GM19438 (cell line): ENCODE measurements at regions not wholly inside any gene's neighbourhood (a gene's known extent, or its start where the extent isn't known, plus 50 kb on each side); places are given as distances from the start of the nearest gene placed in this dataset.
"Not testable (repeated sequence)": the region's sequence is repeated elsewhere in the genome, so short reads cannot be mapped to it uniquely, and the experiment has no call there.

Experiments used
- ATAC-seq: cut with Tn5 transposase; IDR thresholded peaks from one replicate; pipeline ENCODE4 v1.9.1; 2021; ENCODE audit warnings: low read depth; ENCODE audit not compliant: unreplicated experiment

DNA sequence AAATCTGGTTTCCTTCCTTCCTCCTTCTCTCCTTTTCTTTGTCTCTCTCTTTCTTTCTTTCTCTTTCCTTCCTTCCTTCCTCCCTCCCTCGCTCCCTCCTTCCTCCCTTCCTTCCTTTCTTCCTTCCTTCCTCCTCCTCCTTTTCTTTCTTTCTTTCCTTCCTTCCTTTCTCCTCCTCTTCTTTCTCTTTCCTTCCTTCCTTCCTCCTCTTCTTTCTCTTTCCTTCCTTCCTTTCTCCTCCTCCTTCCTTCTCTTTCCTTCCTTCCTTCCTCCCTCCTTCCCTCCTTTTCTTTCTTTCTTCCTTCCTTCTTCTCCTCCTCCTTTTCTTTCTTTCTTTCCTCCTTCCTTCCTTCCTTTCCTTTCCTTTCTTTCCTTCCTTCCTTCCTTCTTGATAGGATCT, 61.2 kb downstream of the VIP start:
- no peak for ATAC-seq

DNA sequence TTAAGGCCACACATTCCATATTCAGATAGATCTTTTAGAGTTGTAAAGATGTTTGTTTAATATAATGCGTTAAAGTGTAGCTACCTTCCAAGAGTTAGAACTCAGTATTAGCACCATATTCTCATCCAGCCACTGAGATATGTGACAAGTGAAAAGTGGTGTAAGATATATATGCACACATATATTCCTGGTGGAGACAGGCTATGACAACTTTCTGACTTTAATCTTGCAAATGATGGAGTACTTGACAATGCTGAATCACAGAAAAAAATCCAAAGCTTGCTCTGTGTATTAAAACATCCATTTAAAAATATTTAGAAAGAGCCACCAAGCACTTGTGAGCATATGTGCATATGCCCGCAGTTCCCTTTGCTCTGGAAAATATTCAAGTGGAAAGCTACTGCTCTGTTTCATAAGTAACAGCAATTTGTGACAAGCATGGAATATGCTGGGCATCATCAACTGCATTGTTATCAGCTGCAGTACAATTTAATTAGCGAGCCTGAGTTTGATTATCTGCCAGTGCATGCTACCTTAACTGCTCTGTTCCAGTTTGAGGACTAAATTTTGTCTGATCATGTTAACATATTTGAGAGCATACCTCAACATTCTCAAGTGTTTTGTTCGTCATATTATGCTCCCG, 64.8 kb downstream of the VIP start:
- no peak for ATAC-seq

DNA sequence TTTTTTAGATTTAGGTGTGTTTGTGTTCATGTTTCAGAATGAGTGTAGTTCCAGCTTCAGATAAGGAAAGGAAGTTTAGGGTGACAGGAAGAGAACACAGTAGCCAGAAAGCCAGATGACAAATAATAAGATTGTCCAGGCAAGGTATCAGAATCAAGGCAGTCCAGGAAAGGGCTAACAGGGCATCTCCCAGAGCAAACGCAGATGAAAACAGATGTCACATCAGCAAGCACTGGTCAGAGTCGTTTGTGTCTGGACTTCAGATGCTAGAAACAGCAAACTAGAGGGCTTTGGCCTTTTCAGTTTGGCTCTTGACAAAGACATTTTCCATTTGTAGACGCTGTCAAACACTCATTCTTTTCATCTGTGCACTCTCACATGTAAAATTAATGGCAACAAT, 65.5 kb downstream of the VIP start:
- no peak for ATAC-seq

DNA sequence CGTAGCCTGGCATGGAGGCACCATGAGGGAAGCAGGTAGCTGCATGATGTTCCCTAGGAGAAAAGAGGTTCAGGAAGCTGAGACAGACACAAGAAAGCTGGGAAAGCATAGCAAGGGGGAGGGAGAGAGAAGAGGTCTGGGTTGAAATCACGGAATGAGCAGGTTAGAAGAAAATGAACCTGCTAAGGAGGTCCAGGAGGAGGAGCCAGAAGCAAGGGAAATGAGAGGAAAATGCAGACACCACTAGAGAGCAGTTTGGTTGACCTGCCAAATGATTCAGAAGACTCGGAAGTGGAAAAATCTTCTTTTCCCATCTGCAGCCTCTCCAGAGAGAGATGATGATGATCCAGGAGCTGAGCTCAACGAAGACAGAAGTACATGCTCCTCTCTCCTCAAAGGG, 70.9 kb downstream of the VIP start:
- ATAC-seq: no peak

DNA sequence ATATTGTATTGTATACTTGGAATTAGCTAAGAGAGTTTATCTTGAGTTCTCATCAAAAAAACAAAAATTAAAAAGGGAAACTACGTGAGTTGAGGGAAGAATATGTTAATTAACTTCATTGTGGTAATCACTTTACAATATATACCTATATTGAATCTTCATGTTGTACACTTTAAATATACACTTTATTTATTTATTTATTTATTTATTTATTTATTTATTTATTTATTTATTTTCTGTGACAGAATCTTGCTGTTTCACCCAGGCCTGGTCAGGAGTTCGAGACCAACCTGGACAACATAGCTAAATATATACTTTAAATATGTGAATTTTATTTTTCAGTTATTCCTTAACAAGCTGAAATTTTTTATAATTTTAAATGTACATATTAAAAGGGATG, 74.1 kb downstream of the VIP start:
- ATAC-seq: no peak

DNA sequence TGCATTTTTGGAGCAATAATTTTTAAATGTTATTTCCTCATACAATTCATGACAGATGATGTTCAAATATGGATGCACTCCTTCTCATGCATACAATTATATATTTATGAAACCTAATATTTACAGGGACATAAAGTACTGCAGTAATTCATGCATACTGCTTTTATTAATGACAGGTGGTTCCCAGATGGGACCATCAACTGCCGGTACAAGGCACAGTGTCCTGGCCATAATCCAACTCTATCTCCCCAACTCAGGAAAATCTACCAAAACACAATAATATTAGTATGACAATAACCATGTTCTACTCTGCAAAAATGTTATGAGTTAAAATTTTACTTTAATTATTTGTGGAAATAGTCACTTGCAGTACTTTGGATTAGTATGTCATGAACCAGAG, 77.8 kb downstream of the VIP start:
- ATAC-seq: no peak

DNA sequence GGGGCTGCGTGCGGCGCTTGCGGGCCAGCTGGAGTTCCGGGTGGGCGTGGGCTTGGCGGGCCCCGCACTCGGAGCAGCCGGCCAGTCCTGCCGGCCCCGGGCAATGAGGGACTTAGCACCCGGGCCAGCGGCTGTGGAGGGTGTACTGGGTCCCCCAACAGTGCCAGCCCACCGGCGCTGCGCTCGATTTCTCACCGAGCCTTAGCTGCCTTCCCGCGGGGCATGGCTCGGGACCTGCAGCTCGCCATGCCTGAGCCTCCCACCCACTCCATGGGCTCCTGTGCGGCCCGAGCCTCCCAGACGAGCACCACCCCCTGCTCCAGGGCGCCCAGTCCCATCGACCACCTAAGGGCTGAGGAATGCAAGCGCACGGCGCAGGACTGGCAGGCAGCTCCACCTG, 83.8 kb downstream of the VIP start:
- not testable (repeated sequence) for ATAC-seq

DNA sequence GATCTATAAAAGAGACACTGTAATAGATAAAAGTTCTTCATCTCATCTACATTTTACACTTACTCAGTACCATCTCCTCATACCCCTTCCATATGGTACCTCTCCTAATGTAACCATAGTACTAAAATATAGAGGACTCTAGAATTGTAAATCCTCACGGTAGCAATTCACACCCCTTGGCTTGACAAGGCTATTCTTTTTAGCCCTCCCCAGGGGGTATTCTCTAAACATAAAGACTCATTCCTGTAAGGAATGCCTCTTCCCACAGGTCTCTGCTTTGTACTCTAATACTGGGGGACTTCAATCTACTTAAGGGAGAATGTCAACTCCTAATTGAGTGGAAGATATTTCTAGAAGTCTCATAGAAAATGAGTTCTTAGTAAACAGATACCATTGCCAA, 85.9 kb downstream of the VIP start:
- no peak for ATAC-seq

DNA sequence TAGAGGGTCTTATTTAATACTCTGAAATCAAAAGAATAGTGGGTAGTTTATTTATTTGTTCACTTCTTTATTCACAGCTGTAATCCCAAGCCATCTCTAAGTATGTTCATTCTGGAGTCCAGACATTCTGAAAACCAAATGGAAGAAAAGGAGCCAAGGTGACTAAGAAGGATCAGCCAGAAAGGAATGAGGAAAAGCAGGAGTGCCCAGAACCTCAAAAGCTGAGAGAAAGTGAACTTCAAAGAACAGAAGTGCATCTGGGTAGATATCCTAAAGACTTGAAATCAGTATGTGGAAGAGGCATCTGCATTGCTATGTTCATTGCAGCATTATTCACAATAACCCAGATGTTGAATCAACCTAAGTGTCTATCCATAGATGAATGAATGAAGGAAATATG, 94.8 kb downstream of the VIP start:
- ATAC-seq: no peak

DNA sequence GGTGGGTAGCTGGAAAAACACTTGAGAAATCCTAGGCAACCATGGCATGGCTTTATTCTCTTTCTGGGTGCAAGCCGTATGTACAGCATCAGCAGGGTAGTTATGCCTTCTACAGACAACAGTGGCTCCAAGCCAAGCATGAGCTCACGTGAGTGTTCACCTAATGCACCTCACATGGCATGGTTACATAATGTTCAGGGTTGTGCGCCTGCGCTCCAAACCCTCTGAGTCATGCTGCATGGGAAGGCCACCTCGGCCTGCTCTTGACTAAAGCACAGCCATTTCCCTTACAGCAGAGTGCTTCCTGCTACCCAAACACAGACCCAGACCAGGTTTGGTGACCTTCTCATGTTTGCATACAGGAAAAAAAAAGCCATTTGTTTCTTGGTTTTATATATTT, 96.2 kb downstream of the VIP start:
- no peak for ATAC-seq

DNA sequence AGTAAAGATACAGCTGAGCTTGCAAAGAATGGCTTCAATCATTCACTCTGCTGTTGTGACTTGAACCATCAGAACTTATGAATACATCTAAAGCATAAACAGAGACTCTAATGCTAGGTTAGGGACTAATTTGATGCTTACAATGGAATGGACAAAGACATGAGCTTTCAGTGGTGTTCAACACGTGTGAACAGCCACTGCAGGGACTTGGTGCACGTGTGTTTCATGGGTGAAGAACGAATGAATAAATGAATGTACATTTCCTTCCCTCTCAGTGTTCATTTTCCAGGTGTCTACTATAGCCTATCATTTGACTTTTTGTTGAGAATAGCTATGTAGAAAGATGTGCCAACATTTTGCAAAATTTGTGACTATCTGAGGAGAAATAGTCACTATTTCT, 98.3 kb downstream of the VIP start:
- no peak for ATAC-seq

DNA sequence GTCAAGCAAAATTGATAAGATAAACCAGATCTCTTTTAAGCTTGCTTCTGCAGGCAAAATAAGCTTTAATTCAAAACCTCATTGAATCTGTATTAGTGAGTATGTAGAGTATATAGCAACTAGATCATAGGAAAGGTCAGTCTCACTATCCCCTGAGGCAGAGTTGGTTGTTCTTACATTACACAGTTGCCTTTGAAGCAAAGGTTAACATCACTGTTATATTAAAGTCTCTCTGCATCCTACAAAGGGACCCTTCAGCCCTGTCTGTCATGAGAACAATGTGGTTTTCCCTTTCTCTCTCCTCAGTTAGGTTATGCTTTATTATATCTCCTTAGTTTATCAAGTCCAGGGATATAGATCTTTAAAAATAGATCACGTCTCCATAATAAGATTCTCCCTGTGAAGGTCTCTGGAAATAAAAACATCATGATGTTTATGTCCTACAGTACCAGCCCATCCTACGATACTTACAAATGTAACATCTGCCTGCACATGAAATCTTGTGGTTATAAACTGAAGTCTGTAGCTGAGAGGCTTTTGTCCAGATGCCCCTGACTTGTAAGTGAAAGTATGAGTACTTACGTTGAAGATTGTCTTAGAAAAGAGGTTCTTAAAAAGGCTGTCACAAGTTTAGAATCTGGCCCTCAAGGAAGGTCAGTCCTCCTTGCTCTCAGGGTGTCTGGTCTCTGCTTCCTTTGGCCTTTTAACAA, 103.6 kb downstream of the VIP start:
- no peak for ATAC-seq

DNA sequence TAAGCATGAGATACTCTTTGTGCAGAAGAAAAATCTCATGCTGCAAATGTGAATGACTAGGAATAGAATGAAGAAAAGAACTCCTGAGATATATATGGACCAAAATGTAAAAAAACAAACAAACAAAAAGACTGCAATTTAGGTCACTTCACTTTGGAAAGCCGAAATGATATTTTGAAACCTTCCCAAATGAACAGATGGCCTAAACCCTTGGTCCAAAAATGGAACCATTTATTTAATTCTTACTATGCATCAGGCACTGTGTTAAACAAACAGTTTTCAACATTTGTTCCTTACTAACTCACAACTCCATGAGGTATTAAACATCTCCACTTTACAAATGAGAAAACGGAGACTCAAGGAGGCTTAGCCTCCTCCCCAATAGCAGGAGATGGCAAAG, 107.5 kb downstream of the VIP start:
- no peak for ATAC-seq

DNA sequence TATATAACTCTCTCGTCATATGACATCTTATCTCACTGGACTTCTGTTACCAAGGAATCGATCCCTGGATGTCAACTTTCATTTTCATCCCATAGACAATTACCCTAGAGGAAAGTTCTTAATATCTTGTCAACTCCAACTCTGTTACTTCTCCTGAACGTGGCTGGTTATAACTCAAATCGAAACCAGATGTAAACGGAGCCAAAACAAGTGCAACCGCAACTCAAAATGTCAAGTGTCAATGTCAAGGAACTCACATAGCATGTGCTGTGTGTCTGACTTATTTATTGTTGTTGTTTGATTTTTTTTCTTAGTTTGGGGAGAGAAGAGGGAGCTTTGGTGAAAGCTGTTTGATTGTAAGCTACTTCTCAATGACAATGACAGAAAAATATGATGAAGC, 108.6 kb downstream of the VIP start:
- ATAC-seq: no peak

DNA sequence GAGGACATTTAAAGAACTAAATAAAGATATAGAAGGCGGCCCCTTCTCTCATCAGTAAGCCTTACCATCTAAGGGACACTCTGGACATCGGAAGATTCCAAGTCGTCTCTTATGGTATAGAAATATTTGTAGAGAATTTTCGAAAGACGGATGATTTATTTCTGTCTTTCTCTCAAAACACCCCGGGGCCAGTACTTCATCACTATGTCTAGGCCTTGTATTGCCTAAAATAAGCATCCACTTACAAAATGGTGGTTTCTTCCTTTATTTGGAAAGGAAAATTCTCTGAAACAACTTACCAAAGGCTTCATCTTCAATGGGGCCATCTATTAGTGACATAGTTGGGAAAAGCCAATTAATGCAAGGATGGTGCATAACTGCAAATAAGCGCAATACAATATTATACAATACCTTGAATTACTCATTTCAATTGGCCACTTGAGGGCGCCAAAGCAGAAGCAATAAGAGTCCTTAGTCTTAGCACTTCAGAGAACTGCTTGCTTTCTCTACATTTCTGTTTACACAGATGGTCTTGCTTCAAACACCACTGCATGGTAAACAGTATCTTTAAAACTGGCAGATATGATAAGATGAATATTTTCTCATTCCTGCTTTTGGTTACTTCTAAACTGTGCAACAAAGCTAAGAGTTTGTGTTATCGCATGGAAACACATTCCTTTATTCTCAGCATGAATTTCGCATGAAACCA, 113.2 kb downstream of the VIP start:
- peak; percentile 85 for ATAC-seq

DNA sequence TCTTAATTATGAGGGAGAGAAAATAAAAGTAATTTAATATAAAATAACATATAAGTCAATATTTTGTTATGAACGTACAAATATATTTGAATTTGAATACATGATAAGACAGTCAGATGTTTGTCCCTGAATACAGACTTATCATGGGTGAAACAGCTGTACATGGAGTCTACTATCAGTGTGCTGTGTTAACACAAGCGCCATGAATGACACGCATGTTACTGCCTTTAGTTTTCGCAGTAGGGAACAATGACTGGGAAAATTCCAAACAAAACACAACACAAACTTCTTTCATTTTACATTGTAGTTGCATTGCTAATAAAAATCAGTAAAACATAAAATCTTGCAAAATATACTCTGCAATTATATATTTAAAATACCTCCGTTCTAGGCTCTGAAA, 108.6 kb downstream of the FBXO5 start:
- ATAC-seq: no peak

DNA sequence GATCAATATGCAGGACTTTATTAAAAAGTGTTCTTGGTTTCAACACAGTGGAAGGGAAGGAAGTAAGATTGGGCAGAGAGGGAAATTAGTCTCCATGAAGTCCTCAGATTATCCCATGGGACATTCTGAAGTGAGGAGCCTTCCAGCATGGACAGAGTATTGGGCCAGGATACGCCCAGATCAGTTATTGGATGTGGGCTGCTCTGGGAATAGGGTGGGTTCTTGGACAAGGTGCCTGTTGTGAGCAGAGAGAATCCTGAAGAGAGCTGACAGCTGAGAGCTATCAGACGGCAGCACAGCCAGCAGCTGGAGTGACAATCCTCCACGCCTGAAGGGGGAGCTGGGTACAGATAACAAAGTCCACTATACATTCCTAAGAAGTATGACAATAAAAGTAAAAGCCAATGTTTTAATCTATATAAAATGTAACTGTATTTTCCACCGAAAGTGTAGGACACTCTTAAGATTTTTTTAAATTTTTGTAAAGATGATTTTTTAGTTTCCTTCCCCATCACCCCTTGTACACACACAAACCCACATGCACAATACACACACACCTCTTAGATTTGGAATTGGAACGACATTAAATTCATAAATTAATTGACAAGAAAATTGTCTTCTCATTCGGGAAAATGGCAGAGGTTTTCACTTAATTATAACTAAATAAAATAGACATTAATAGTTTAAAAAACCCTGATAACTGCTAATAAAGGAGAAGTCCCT, 107.8 kb downstream of the FBXO5 start:
- no peak for ATAC-seq

DNA sequence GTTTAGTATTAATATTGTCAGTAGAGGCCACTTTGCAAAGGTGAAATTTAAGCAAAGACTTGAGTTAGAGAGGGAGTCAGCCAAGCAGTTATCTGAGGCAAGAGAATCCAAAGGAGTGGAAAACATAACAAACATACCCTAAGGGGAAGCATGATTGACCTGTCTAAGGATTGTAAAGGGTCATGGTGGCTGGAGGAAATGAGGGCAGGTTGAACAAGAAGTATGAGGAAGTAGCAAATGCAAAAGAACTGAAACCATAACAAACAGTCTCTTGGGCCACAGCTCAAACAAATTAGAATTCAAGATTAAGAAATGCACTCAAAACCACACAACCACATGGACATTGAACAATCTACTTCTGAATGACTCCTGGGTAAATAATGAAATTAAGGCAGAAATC, 103.2 kb downstream of the FBXO5 start:
- ATAC-seq: no peak

DNA sequence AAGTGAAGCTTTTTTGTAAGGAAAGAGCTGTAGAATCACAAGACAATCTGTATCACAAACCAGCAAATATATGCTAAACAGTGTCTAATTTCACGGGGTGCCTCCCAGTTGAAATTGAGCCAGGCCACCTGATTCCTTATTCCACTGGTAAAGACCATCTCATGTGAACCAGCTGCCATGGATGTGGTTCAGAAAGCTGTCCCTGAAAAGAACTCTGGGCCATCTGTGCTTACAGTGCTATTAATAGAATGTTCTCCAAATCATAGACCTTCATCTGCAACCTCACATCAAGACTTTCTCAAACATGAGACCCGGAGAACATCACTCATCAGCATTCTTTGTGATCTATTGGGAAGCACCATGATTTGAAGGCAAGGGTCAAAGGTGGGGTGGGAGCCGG, 89.7 kb downstream of the FBXO5 start:
- no peak for ATAC-seq

DNA sequence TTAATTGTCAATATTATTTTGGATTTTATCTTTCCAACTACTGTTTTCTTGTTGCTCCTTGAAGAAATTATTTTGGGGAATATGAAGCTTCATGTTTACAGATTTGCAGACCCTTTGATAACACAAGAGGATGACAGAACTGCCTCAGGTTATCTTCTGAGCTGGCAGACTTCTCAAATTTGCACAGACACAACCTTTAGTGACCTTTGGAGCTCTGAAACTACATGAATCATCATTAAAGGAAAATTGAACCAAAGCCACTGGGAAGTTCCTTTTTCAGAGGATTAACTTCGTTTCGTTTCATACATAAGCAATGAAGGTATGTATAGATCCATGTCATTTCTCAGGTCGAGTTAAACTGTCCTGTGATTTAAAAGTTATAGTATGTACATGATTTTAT, 85.9 kb downstream of the FBXO5 start:
- no peak for ATAC-seq

DNA sequence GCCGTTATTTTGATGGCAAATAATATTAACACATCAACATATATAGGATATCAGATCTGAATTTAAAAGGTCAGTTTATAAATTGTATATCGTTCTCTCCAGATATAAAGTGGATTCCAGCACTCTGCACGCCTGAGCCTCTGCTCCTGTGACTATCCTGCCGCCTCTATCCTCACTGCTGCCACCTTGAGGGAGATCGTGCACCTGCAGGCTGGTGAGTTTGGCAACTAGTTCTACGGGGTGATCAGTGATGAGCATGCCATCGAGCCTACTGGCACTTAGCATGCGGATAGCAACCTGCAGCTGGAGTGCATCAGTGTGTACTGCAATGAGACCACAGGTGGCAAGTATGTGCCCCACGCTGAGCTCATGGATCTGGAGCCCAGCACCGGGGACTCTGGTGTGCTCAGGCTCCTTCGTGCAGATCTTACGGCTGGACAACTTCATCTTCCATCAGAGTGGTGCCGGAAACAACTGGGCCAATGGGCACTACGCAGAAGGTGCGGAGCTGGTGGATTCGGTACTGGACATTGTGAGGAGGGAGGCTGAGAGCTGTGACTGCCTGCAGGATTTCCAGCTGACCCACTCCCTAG, 84.9 kb downstream of the FBXO5 start:
- ATAC-seq: peak; percentile 98
